HepG2 (cell line): ENCODE measurements at regions not wholly inside any gene's neighbourhood (a gene's known extent, or its start where the extent isn't known, plus 50 kb on each side); places are given as distances from the start of the nearest gene placed in this dataset.

Experiments
- ATAC-seq: fragments of 200-7000 bp; cut with Tn5 transposase; 3 replicates; pipeline ENCODE4 v1.9.1; 2020; ENCODE audit warnings: mild to moderate bottlenecking, moderate library complexity
- BruUV-seq: library from RNA; stranded (reverse); fragments of 400-500 nt; replicated peaks from 2 replicates; lab custom pipeline; 2021; lab: Mats Ljungman, UMichigan
- CTCF ChIA-PET: fragments of 300-600 bp; formaldehyde crosslinking; extraction: SDS; loops from one replicate; lab custom pipeline; 2021; ENCODE audit warnings: low total read pairs, inconsistent platforms, low intra/inter-chr PET ratio; lab: Yijun Ruan, JAX
- POLR2A ChIA-PET: fragments of 350-600 bp; sonication (Branson Sonifier 250); formaldehyde crosslinking; loops from one replicate; lab custom pipeline; 2020; ENCODE audit warnings: antibody characterized with exemption, inconsistent platforms; lab: Yijun Ruan, JAX
- DNase-seq: peaks from one replicate; pipeline ENCODE4 v3.0.0-alpha.2; 2015; ENCODE audit warnings: low spot score
- FAIRE-seq: peaks from 3 replicates; lab custom pipeline; 2011; peaks lifted over from hg19 to GRCh38; lab: Jason Lieb, UNC
- H2AFZ ChIP-seq: one replicate; pipeline ENCODE4 v1.6.1; 2011; ENCODE audit warnings: low read length, inconsistent platforms
- H3K27ac ChIP-seq: fragments of 300-600 bp; 3 replicates; pipeline ENCODE4 v1.8.0; 2011; ENCODE audit warnings: mixed run types, mild to moderate bottlenecking, mixed read lengths, low read length, inconsistent platforms; ENCODE audit not compliant: insufficient read depth; ENCODE audit errors: extremely low read length
- H3K27me3 ChIP-seq, 2 experiments: fragments of 200-600 bp in 1 of 2; 2 replicates in 1 of 2; 3 replicates in 1 of 2; pipeline versions ENCODE4 v1.6.0 to v1.8.0; 2011; ENCODE audit warnings: low read length in 2 of 2, mild to moderate bottlenecking in 2 of 2, moderate library complexity in 2 of 2, inconsistent platforms in 1 of 2; ENCODE audit not compliant: insufficient read depth in 2 of 2, control insufficient read depth in 1 of 2
- H3K36me3 ChIP-seq, 2 experiments: fragments of 200-600 bp in 1 of 2; replicated peaks in 1 of 2; 2 replicates in 1 of 2; 3 replicates in 1 of 2; pipeline versions ENCODE4 v1.5.1 to v1.8.0; 2011; ENCODE audit warnings: low read length in 2 of 2, inconsistent platforms in 1 of 2; ENCODE audit not compliant: insufficient read depth in 2 of 2, control insufficient read depth in 1 of 2
- H3K4me1 ChIP-seq: 2 replicates; pipeline ENCODE4 v1.5.1; 2012; ENCODE audit warnings: low read length, inconsistent platforms; ENCODE audit not compliant: insufficient read depth
- H3K4me2 ChIP-seq: 2 replicates; pipeline ENCODE4 v1.6.0; 2011; ENCODE audit warnings: low read depth, low read length, inconsistent platforms
- H3K4me3 ChIP-seq, 3 experiments: fragments of 200-600 bp in 1 of 3; sonication (generic), shearing (Covaris generic) in 1 of 3; replicated peaks in 1 of 3; 2 replicates each; pipeline ENCODE4 v1.5.1; 2011 to 2016; ENCODE audit warnings: low read length in 3 of 3, inconsistent platforms in 2 of 3, low read depth in 2 of 3, mild to moderate bottlenecking in 2 of 3, control low read depth in 1 of 3, mixed read lengths in 1 of 3; ENCODE audit not compliant: insufficient read depth in 1 of 3
- H3K79me2 ChIP-seq: one replicate; pipeline ENCODE4 v1.6.1; 2011; ENCODE audit warnings: low read length, inconsistent platforms; ENCODE audit not compliant: insufficient read depth
- H3K9ac ChIP-seq: 2 replicates; pipeline ENCODE4 v1.6.0; 2011; ENCODE audit warnings: mild to moderate bottlenecking, low read depth, low read length, inconsistent platforms; ENCODE audit not compliant: insufficient read depth
- H3K9me3 ChIP-seq: 2 replicates; pipeline ENCODE4 v1.5.1; 2012; ENCODE audit warnings: mild to moderate bottlenecking, low read length
- H4K20me1 ChIP-seq: 2 replicates; pipeline ENCODE4 v1.6.0; 2011; ENCODE audit warnings: inconsistent platforms, mild to moderate bottlenecking, low read length, moderate library complexity; ENCODE audit not compliant: insufficient read depth
- BRF2 ChIP-seq: sonication (generic); formaldehyde crosslinking; IDR thresholded peaks from 2 replicates; pipeline ENCODE4 v1.8.1; 2022; ENCODE audit warnings: mild to moderate bottlenecking, missing genetic modification reagents
- KDM4B ChIP-seq: sonication (generic); formaldehyde crosslinking; IDR thresholded peaks from 2 replicates; pipeline ENCODE4 v1.4.0; 2020; ENCODE audit warnings: missing genetic modification reagents
- MEIS2 ChIP-seq: sonication (generic); formaldehyde crosslinking; IDR thresholded peaks from 2 replicates; pipeline ENCODE4 v1.9.0; 2021; ENCODE audit warnings: mild to moderate bottlenecking, missing genetic modification reagents
- NFKBIZ ChIP-seq: IDR thresholded peaks from 2 replicates; pipeline ENCODE4 v1.6.1; 2018; ENCODE audit warnings: missing genetic modification reagents, missing compliant biosample characterization
- SP1 ChIP-seq, 2 experiments: fragments of 450-650 bp in 1 of 2; sonication (generic) in 1 of 2; formaldehyde crosslinking in 1 of 2; IDR thresholded peaks; 2 replicates each; pipeline versions ENCODE4 v1.4.0 to v1.6.1; 2016 to 2020; ENCODE audit warnings: missing genetic modification reagents in 1 of 2
- XRCC5 ChIP-seq: fragments of 200-400 bp; formaldehyde crosslinking; optimal IDR thresholded peaks from 2 replicates; pipeline ENCODE3; 2017; ENCODE audit warnings: mild to moderate bottlenecking, low read length
- ZNF230 ChIP-seq: sonication (generic); formaldehyde crosslinking; IDR thresholded peaks from 2 replicates; pipeline ENCODE4 v1.4.0; 2020; ENCODE audit warnings: mild to moderate bottlenecking, missing genetic modification reagents
- ZNF253 ChIP-seq: sonication (generic); formaldehyde crosslinking; IDR thresholded peaks from 2 replicates; pipeline ENCODE4 v1.8.0; 2022; ENCODE audit warnings: mild to moderate bottlenecking, missing genetic modification reagents, borderline replicate concordance
- WGBS: methylation state at CpG from one replicate; pipeline ENCODE4 v1.1.6; 2017; ENCODE audit warnings: low lambda C conversion rate; 5-methylcytosine and 5-hydroxymethylcytosine counted together
- in situ Hi-C: cut with HindIII; loops from 2 replicates; pipeline ENCODE4 v1.10.0; 2017; ENCODE audit warnings: low pct_unique_long_range_greater_than_20kb; ENCODE audit not compliant: extremely low pct_ligation_motif_present
- intact Hi-C: fragments of 100-400 bp; cut with micrococcal nuclease; formaldehyde crosslinking; loops from one replicate; pipeline ENCODE4 v1.10.0; 2022; ENCODE audit not compliant: unreplicated experiment

- Histone ChIP-seq H3K27me3 (peaks cover 6 to 55% of the 10 kb centered on the region in 2 experiments; a peak in 4 of 5 replicates), H3K9ac (no peak overlapping the region), H2AFZ (no peak overlapping the region), H3K4me3 (no peak overlapping the region), H3K4me2 (no peak overlapping the region), H3K36me3 (no peaks in the 10 kb centered on the region), H3K9me3 (no peaks in the 10 kb centered on the region), H3K4me1 (no peaks in the 10 kb centered on the region), H3K27ac (no peak overlapping the region), H4K20me1 (no peaks in the 10 kb centered on the region), H3K79me2 (no peaks in the 10 kb centered on the region)
- no peak for TF ChIP-seq ZNF253 (CRISPR knock-in tag)
- TF ChIP-seq SP1 (IDR thresholded peaks at IDR 0.05) = no peak
- TF ChIP-seq SP1 (CRISPR knock-in tag; IDR thresholded peaks at IDR 0.05) = no peak
- TF ChIP-seq MEIS2 (CRISPR knock-in tag) = no peak
- TF ChIP-seq XRCC5 = no peak
- TF ChIP-seq NFKBIZ (CRISPR knock-in tag) = no peak
- TF ChIP-seq KDM4B (CRISPR knock-in tag) = no peak
- no peak for TF ChIP-seq ZNF230 (CRISPR knock-in tag)
- no peak for TF ChIP-seq BRF2 (CRISPR knock-in tag)
- POLR2A ChIA-PET = no interaction called here
- in situ Hi-C loops (no loop called here), intact Hi-C loops (no loop called here)
- ATAC-seq (no peak), DNase-seq (no peak), FAIRE-seq (no peak)
- CTCF ChIA-PET = no interaction called here
- BruUV-seq = no TSS peak
- 25% methylated on average over 7 of the region's 12 CpGs for WGBS
Measured at GRCh38 chr2:234596696-234597575, 100.1 kb upstream of the ARL4C start.
